ENCODE measurements at regions not wholly inside any gene's neighbourhood (a gene's known extent, or its start where the extent isn't known, plus 50 kb on each side); places are given as distances from the start of the nearest gene placed in this dataset.
A peak's percentile ranks its signal among the peaks of the same experiment; 100 is the strongest.
"Not testable (repeated sequence)": the region's sequence is repeated elsewhere in the genome, so short reads cannot be mapped to it uniquely, and the experiment has no call there.

DNA sequence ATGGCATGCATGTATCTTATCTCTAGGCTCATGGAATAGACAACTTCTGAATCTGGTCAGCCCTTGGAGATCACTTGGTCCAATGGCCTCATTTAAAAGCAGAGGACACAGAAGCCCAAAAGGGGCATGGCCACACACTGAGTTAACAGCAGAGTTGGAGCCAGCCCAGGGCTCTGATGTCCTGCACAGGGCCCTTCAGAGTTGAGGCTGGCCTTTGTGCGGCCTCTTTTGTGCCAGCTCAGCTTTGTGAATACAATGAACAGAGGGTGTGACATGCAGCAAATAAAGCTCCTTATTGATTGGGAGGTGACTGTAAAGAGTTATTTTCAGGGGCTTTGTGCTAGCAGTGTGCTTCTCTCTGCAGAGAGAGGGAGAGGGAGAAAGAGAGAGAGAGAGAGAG is 150.1 kb upstream of the STK32A start:
- no peak for DNase-seq

DNA sequence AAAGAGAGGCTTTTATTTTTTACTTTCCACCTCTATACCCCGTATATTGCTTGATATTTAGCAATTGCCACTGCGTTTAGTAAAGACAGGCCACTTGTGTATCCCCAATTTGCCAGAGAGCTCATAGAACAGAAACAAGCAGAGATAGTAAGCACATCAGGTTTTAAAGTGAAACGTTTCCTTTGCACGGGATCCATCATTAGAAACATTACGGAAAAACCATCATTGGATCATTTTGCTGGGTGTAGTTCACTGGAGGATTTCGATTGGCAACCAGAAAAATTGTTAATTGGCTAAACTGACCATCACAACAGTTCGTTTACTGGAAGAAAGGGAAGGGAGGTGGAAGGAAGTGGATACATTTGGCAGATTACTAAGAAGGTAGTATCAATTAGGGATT is 149.4 kb upstream of the STK32A start:
- DNase-seq, result no peak

DNA sequence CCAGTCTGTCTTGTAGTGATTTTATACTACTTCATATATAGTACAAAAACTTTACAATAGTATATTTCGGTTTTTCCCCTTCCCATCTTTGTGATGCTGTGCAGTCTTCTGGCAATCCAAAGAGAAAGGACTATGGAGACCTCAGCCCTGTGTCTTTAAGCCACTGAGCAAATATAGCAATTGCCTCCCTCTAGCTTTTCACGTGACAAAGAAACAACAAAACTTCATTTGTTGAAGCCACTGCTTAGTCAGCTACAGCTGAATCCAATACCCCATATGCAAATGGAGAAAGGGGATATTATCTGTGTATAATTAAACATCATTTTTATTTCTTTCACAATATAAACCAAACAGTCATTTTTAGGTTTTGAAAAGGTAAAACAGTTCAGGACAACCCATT is 142.8 kb upstream of the STK32A start:
- no peak for DNase-seq

DNA sequence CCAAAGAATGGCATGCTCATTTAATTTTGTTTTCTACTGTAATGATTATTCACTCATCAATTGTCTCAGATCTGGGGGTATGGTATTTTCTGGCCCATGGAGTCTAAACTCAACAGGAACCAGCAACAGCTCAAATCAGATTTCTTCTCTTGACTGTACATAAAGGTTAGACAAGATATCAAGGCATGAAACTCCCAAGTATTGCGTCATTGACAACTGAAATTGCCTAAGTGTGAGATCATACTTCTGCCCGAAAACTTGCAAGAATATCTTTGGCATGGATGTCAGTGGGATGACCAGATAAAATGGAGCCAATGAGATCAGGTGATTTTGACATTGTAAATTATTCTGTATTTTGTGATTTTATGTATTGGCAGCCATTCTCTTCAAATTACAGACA is 141.7 kb upstream of the STK32A start:
- no peak for DNase-seq

DNA sequence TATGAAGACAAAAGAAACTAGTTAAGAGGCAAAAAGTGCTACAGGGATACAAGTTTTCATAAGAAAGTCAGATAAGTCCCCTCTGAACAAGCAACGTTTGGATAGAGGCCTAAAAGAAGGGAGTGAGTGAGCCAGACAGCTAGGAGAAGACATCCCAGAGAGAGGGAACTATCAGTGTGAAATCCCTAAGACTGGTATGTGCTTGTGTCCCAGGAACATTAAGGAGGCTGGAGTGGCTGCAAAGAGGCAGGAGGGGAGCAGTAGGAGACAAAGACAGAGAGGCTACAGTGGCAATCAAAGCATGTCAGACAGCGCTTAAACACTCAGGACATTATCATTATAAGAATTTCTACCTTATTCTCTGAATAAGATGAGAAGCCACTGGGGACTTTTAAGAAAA is 139.1 kb upstream of the STK32A start:
- no peak for DNase-seq

DNA sequence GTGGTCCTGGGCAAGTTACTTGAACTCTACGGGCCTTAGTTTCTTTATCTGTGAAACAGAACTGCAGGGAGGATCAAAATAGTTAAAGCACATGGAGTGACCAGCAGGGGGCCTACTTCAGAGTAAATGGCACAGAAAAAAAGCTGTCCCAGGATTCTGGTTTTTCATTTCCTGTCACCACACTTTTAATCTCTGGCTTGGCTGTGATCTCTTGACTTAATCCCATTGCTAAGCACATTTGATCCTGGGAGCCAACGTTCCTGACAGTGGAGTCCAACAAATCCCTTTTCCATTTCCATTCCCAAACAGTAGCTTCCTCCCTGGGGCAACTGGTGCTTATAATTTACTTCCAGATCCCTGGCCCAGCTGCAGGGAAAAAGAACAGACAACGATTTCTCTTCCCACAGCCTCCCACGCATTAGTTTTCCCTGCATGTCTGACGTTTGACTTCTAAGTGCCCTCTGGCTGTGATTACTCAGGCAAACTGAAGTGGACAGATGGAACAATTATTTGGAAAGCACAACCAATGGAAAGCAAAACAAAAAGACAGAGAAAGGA is 136.5 kb upstream of the STK32A start:
- DNase-seq, result peak; percentile 66

DNA sequence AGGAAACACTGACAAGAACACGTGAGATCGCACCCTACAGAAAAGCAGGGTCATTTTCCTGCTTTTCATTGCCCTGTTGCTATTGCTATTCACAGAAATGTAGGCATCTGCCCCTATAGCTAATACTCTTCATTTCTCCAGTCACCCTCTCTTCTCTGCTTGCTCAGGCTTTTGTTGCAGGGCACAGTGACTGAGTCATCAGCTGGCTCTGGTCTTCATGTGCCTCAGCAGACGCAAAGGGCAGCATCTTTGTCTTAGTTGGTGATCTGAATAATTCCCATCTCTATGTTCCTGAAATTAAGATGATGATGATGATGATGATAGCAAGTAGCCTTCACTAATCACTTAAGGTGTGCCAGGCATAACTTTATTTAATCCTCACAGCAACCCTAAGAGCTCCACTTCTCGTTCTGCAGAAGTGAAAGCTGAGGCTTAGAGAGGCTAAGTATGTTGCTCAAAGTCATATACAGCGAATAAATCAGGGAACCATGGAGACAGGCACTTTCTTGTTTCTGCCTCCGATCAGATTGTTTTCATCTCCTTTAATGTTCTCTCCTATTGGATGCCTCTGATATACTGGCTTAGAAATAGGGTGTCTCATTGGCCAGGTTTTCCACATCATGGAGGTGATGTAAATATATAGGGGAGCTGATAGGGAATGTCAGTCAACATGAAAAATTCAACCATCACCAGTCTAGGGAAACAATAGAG is 133.0 kb upstream of the STK32A start:
- no peak for DNase-seq

DNA sequence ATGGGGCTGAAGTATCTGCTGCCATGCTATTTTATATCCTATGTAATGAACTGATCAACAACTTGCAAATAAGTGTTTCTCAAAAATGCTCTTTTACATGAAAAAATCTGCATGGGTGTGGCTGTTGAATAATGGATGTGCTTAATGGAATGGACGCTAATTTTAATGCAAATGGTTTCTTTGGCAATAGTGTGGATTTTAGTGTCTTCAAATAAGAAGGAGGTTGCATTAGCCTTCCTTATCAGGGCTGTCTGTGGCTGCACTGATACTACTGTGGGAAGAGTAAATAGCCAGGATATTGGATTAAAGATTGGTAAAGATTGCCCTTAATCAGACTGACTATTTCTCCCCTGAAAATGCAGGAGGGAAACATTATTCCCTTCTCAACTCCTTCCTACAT is 121.9 kb upstream of the STK32A start:
- no peak for DNase-seq

DNA sequence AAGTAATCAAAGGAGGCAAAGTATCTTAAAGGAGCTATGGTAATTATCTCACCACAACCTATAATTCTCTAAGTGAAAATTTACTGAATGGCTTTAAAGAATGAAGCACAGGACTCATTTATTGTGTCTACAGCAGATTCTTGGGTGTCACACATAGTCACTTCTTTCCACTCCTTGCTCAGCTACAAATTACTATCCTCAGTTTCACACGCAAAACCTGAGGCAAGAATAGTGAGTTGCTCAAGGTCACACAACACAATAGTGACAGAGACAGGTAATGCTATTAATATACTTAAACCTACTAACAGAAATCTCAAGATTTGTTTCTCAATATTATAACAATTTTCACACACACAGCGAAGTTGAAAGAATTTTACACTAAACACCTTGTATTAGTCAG is 120.9 kb upstream of the STK32A start:
- no peak for DNase-seq

DNA sequence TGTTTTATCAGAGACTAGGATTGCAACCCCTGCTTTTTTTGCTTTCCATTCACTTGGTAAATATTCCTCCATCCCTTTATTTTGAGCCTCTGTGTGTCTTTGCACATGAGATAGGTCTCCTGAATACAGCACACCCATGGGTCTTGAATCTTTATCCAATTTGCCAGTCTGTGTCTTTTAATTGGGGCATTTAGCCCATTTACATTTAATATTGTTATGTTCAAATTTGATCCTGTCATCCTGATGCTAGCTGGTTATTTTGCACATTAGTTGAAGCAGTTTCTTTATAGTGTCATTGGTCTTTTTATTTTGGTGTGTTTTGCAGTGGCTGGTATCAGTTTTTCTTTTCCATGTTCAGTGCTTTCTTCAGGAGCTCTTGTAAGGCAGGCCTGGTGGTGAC is 95.1 kb upstream of the STK32A start:
- DNase-seq, result not testable (repeated sequence)

DNA sequence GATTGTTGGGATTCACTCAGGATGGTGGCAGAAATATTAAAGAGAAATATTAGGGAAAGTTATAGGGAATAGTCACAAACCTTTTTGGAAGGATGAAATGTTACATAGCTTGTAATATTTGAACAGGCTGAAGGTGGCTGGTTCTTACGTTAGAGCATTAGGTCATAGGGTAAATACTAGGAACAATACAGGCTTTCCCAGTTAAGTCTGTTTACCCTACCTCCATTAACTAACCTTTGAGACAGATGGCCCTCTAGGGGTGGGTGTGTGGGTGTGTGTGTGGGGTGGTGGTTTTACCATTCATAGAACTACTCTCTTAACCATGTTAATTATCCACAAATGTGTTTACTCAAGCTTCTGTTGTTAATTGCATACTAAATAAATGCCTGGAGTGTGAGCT is 94.3 kb upstream of the STK32A start:
- DNase-seq, result peak; percentile 11

DNA sequence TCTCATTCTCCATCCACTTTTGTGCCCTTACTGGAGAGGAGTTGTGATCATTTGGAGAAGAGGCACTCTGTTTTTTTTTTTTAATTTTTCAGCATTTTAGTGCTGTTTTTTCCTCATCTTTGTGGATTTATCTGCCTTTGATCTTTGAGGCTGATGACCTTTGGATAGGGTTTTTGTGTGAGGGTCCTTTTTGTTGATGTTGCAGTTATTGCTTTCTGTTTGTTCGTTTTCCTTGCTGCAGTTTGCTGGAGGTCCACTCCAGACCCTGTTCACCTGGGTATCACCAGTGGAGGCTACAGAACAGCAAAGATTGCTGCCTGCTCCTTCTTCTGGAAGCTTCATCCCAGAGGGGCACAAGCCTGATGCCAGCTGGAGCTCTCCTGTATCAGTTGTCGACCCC is 93.2 kb upstream of the STK32A start:
- not testable (repeated sequence) for DNase-seq

DNA sequence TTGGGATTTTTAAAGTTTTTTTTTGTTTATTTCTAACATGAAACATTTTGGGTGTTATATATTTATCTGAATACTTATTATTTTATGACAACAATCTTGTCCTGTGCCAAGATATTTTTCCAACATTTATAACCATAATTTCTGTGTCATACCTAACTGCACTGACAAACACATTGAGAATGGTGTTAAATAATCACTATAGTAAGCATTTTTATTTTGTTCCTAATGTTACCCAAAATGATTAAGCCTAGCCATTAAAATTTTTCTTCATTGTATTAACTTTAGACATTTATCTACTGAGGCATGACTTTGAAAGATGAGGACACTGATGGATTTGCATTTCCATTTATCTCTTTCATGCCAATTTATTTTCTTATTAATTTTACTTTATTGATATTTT is 91.6 kb upstream of the STK32A start:
- no peak for DNase-seq

DNA sequence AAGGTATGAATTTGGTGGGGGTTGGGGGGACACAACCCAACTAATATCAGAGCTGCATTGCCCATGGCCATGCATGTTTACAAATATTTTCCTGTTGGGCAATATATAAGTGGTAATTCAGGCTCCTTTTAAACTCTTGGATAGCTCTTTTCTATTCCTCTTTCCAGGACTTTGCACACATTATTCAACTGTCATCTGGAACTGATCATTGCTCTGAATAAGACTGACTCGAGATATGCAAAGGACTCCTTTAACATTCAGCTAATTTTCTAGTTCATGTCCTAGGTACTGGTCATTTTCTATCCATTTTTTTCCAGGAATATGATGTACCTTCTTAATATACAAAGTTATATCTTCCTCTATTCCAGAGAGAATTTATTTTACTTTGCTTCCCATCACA is 89.5 kb upstream of the STK32A start:
- DNase-seq, result no peak

DNA sequence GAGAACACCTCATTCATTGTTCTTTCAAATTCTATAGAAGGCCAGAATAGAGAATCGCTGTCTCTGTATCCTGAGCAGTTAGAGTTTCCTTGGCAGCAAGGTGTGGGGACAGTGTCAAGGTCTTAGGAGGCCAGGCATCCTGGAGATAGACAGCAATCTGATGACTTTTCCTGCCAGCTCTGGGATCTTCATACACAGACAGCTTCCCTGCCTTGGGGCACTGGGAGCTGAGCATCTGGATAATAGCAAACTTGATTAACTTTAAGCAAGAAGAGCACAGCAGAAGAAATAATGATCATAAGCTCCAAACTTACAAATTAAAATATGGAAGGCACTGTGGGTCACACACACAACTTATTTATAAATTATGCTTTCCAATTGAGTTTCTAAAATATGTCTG is 86.1 kb upstream of the STK32A start:
- no peak for DNase-seq

DNA sequence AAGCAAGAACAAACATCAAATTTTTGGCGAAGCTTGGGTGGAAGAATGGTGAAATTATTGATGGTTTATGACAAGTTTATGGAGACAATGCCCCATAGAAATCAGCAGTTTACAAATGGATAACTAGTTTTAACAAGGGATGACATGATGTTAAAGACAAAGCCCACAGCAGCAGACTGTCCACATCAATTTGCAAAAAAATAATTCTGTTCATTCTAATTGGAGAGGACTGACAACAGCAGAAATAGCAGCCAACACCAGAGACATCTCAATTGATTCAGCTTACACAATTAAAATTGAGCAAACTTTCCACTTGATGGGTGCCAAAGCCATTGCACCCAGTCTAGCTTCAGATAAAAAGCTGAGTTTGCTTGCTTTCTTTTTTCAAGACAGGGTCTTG is 82.7 kb upstream of the STK32A start:
- DNase-seq, result no peak

DNA sequence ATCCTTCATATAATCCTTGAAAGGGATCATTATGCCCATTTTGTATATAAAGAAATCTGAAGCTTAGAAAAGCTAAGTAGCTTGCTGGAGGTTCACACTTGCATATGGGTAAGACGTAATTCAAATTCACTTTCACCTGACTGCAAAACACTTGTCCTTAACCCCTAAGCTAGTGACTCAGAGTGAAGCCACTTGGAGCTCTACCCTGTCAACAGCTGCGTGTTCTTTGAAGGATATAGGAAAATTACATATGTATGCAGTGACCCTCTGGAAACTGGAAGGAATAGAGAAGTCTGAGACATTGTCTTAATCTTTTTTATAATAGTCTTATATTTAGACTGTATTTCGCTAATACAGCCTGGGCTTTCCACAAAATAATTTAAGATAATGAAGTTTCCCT is 80.0 kb upstream of the STK32A start:
- DNase-seq, result no peak

DNA sequence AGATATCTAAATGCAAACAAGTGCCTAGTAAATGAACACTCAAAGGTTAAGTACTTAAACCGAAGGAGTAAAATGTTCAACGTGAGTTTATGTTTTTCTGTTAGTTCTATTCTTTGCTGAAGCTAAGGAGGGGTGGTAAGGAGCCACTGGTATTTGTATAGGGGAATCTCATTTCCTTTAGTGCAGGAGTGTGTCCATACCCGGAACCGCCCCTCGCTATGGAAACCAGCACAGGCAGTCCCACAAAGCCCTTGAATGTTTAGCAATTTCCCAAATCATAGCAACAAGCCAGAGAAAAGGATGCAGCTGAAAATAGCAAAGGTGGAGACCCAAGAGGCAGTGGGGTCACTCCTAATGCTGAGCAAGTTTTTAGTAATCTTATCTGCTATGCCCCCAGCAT is 78.8 kb upstream of the STK32A start:
- DNase-seq, result no peak

DNA sequence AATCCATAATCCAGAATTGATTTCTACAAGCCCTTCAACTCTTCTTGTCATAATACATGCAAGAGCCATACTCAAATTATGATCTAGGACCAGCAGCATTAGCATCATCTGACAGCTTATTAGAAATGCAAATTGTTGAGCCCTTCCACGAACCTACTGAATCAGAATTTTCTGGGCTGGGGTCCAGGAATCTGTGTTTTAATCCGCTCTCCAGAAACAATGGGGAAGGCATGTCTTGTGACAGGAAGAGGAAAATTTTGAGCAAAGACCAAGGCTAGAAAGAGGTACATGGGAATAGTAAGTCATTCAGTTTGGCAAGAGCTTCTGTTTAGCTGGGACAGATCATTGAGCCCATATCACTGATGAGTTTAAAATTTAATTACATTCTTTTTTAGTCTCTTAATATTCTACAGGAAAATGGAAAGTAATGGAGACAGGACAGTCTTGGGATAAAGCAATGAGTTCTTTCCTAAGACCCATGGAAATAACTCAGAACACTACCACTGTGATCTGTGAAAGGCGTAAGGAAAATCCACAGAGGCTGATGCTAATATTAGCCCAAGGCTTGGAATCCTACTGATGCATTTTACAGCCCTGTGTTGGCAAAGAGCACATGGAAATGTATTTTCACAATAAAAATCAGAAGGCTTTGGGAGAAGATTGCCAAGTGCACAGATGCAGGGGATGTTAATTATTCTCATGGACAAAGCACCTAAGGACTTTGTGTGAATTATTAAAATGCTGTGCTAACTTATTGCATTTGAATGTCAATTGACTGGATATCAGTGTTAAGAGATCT is 73.7 kb upstream of the STK32A start:
- no peak for DNase-seq

DNA sequence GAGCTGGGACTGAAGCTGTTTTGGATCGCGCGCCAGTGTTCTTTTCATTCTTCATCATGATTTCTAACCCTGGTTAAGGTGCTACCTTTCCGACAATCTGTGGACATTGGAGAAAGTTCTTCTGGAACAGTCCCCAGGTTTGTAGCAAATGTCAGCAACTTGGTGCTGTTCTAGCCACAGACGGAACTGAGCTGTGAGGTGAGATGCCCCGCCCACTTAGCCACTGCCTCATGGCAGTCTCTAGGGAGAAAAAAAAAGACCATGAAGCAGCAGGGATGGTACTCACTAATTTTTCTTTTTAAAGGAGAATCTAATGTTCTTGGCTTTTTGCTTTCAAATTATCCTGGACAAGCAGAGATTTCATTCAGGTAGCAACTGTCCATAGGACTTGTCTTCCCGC is 72.1 kb upstream of the STK32A start:
- no peak for DNase-seq

DNA sequence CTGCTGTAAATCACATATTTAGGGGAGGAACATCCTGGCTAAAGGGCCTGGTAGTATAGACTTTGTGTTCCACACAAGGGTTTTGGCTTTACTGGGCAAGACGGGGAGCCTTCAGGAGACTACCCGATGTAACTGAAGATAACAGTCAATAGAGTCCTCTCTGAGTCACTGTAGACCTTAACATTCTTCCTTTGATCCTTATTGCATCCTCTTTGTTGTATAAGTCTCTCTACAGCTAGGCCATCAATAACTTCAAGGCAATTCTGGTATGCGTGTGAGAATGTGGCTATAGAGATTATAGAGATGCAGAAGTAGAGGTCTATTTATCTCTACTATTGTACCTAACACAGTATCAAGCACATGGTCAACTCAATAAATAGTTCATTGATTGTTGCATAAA is 67.3 kb upstream of the STK32A start:
- no peak for DNase-seq

DNA sequence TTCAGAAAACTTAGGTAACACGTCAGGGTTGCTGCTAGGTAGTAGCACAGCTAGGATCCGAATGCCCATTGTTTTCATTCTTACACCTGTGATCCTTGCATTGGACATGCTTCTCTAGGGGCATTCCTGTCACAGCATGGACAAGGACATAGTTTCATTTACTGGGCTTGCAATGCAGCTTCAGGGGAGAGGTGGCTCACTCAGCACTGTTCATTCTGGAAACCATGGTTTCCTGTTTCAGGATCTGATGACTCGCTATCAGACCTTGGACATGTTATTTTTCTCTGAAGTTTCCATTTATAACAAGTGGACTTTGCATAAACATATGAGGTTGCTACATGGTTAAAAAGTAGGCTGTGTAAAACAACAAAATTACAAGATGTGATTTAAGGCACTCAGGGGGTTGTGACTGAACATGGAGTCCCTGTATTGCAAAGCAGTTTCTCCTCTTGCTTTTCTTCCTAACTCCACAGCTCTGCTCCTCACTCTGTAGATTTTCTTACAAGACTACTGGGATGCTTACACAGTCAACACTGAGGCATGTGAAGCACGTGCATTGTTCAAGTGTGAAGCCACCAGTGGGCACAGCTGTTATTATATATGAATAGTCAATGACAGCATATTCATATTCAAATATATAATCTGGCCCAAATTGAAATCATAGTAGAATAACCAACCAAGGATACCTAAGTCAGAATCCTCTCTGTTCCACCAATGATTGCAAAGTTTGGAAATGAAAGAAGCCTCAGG is 66.1 kb upstream of the STK32A start:
- DNase-seq, result no peak

DNA sequence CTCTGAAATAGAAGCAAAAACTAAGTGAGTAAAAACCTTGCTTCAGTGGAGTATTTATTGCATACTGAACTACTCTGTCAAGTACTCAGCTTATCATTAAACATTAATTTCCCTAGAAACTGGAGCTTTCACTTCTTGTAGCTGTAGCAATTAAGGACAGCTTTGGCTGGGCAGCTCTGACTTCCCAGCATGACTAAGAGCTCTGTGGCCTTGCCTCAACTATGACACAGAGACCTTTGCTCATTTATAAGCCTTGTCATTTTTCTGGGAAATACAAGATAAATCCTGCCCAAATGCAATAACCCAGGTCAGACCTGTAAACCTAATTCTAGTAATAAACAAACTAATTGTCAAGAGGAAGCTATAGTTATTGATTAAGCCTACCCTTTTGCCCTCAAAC is 65.4 kb upstream of the STK32A start:
- DNase-seq, result no peak

DNA sequence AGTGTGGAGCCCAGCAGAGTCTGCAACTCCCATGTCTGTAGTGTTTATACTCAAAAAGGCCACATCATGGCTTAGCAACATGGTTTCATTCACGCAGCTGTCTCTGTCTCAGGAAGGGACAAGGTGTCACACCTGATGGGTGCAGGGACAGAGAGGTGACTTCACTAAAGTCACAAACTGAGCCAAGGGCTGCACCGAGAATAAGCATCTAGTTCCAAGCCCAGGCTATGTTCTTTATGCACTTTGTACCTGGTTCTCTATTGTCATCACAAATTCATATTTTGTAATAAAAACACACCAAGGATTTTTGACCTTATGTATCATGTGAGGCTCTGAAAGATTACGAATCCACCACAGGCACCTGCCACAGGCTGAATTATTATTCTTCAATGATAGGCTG is 64.9 kb upstream of the STK32A start:
- no peak for DNase-seq

Data from NCI-H1105 treated with DMSO at 0.1 percent for 48 hours (cell line).